IMR-90 (cell line): ENCODE measurements at regions not wholly inside any gene's neighbourhood (a gene's known extent, or its start where the extent isn't known, plus 50 kb on each side); places are given as distances from the start of the nearest gene placed in this dataset.

ENCODE experiments used
- ATAC-seq: fragments of 200-7000 bp; cut with Tn5 transposase; 2 replicates; pipeline ENCODE4 v1.9.1; 2020; ENCODE audit warnings: low read depth, mild to moderate bottlenecking, moderate library complexity
- BruUV-seq: library from RNA; stranded (reverse); fragments of 400-500 nt; replicated peaks from 2 replicates; lab custom pipeline; 2021; lab: Mats Ljungman, UMichigan
- CTCF ChIA-PET: fragments of 300-600 bp; formaldehyde crosslinking; extraction: SDS; loops from one replicate; lab custom pipeline; 2021; ENCODE audit warnings: antibody characterized with exemption; lab: Yijun Ruan, JAX
- POLR2A ChIA-PET: fragments of 300-600 bp; sonication (Branson Sonifier 250); formaldehyde crosslinking; loops from one replicate; lab custom pipeline; 2022; ENCODE audit warnings: antibody characterized with exemption; ENCODE audit not compliant: unreplicated experiment; lab: Charles Lee
- DNase-seq: peaks from one replicate; pipeline ENCODE4 v3.0.0; 2013
- H2AFZ ChIP-seq: replicated peaks from 2 replicates; pipeline ENCODE3; 2013; ENCODE audit warnings: low read length, mild to moderate bottlenecking; ENCODE audit not compliant: poor library complexity
- H2AK5ac ChIP-seq: 2 replicates; pipeline ENCODE4 v1.6.1; 2013; ENCODE audit warnings: low read depth, low read length, inconsistent platforms
- H2AK9ac ChIP-seq: replicated peaks from 2 replicates; pipeline ENCODE3; 2013; ENCODE audit warnings: mild to moderate bottlenecking, low read depth, low read length, moderate library complexity; ENCODE audit not compliant: poor library complexity
- H2BK120ac ChIP-seq: 2 replicates; pipeline ENCODE4 v1.6.1; 2013; ENCODE audit warnings: low read depth, low read length, inconsistent platforms
- H2BK15ac ChIP-seq: 3 replicates; pipeline ENCODE4 v1.6.1; 2013; ENCODE audit warnings: low read depth, low read length, inconsistent platforms
- H2BK20ac ChIP-seq: 2 replicates; pipeline ENCODE4 v1.6.1; 2013; ENCODE audit warnings: low read depth, mild to moderate bottlenecking, inconsistent platforms, low read length, moderate library complexity
- H2BK5ac ChIP-seq: 2 replicates; pipeline ENCODE4 v1.6.1; 2013; ENCODE audit warnings: mild to moderate bottlenecking, low read depth, low read length, inconsistent platforms; ENCODE audit not compliant: poor library complexity, severe bottlenecking
- H3K14ac ChIP-seq: replicated peaks from 2 replicates; pipeline ENCODE4 v1.6.1; 2013; ENCODE audit warnings: low read depth, low read length, inconsistent platforms
- H3K18ac ChIP-seq: 2 replicates; pipeline ENCODE4 v1.6.1; 2013; ENCODE audit warnings: low read depth, low read length, control low read depth
- H3K23ac ChIP-seq: 2 replicates; pipeline ENCODE4 v1.6.1; 2013; ENCODE audit warnings: low read depth, low read length, inconsistent platforms
- H3K27ac ChIP-seq: 2 replicates; pipeline ENCODE4 v1.5.1; 2013; ENCODE audit warnings: mild to moderate bottlenecking, control low read depth, low read length; ENCODE audit not compliant: insufficient read depth
- H3K27me3 ChIP-seq: 2 replicates; pipeline ENCODE4 v1.6.1; 2013; ENCODE audit warnings: low read length; ENCODE audit not compliant: control insufficient read depth, insufficient read depth
- H3K36me3 ChIP-seq: 2 replicates; pipeline ENCODE4 v1.6.1; 2013; ENCODE audit warnings: low read length, mixed read lengths; ENCODE audit not compliant: control insufficient read depth, insufficient read depth
- H3K4ac ChIP-seq: 2 replicates; pipeline ENCODE4 v1.6.1; 2013; ENCODE audit warnings: low read depth, low read length, inconsistent platforms
- H3K4me1 ChIP-seq: 2 replicates; pipeline ENCODE4 v1.6.1; 2013; ENCODE audit warnings: low read length, mixed read lengths; ENCODE audit not compliant: control insufficient read depth, insufficient read depth
- H3K4me2 ChIP-seq: 2 replicates; pipeline ENCODE4 v1.6.1; 2013; ENCODE audit warnings: low read depth, mild to moderate bottlenecking, control low read depth, low read length, moderate library complexity
- H3K4me3 ChIP-seq: 2 replicates; pipeline ENCODE4 v1.5.1; 2013; ENCODE audit warnings: low read depth, mild to moderate bottlenecking, control low read depth, low read length, moderate library complexity; ENCODE audit not compliant: insufficient read depth
- H3K56ac ChIP-seq: 2 replicates; pipeline ENCODE4 v1.6.1; 2013; ENCODE audit warnings: low read length, inconsistent platforms; ENCODE audit not compliant: insufficient read depth; ENCODE audit errors: extremely low read depth
- H3K79me1 ChIP-seq, 2 experiments: 2 replicates each; pipeline ENCODE4 v1.6.1; 2013; ENCODE audit warnings: low read length in 2 of 2, inconsistent platforms in 1 of 2, low read depth in 1 of 2
- H3K9ac ChIP-seq: 2 replicates; pipeline ENCODE4 v1.6.1; 2013; ENCODE audit warnings: low read depth, low read length, control low read depth
- H3K9me1 ChIP-seq: 2 replicates; pipeline ENCODE4 v1.6.1; 2013; ENCODE audit warnings: low read length, inconsistent platforms; ENCODE audit not compliant: insufficient read depth
- H3K9me3 ChIP-seq: 2 replicates; pipeline ENCODE4 v1.6.1; 2013; ENCODE audit warnings: low read length; ENCODE audit not compliant: control insufficient read depth, insufficient read depth
- H4K20me1 ChIP-seq: 2 replicates; pipeline ENCODE4 v1.6.1; 2013; ENCODE audit warnings: low read length, inconsistent platforms; ENCODE audit not compliant: insufficient read depth
- H4K5ac ChIP-seq: 2 replicates; pipeline ENCODE4 v1.6.1; 2013; ENCODE audit warnings: mild to moderate bottlenecking, low read depth, low read length, control low read depth
- H4K8ac ChIP-seq, 2 experiments: 2 replicates each; pipeline ENCODE4 v1.6.1; 2013; ENCODE audit warnings: low read depth in 2 of 2, low read length in 2 of 2, control low read depth in 1 of 2, inconsistent platforms in 1 of 2
- H4K91ac ChIP-seq: 2 replicates; pipeline ENCODE4 v1.6.1; 2013; ENCODE audit warnings: low read depth, low read length, inconsistent platforms; ENCODE audit not compliant: insufficient read depth
- BHLHE40 ChIP-seq: fragments of 150-350 bp; IDR thresholded peaks from 2 replicates; pipeline ENCODE4 v1.6.1; 2016; ENCODE audit warnings: mild to moderate bottlenecking, low read depth, low read length
- CEBPB ChIP-seq: IDR thresholded peaks from 2 replicates; pipeline ENCODE4 v1.6.1; 2012; ENCODE audit warnings: low read depth, low read length, improper control_type of control experiment
- CHD1 ChIP-seq: IDR thresholded peaks from 2 replicates; pipeline ENCODE4 v1.6.1; 2012; ENCODE audit warnings: low read depth, low read length, improper control_type of control experiment
- CTCF ChIP-seq: conservative IDR thresholded peaks from 2 replicates; pipeline ENCODE4 v1.5.1; 2012; ENCODE audit warnings: mild to moderate bottlenecking, low read depth, low read length, improper control_type of control experiment
- ELK1 ChIP-seq: fragments of 150-350 bp; IDR thresholded peaks from 2 replicates; pipeline ENCODE4 v1.6.1; 2016; ENCODE audit warnings: low read depth, mild to moderate bottlenecking, low read length, moderate library complexity, borderline replicate concordance
- FOS ChIP-seq: fragments of 150-350 bp; IDR thresholded peaks from 2 replicates; pipeline ENCODE4 v1.6.1; 2016; ENCODE audit warnings: low read depth, low read length
- MAFK ChIP-seq: IDR thresholded peaks from 2 replicates; pipeline ENCODE4 v1.6.1; 2012; ENCODE audit warnings: low read depth, low read length, improper control_type of control experiment
- MAZ ChIP-seq: IDR thresholded peaks from 2 replicates; pipeline ENCODE4 v1.6.1; 2012; ENCODE audit warnings: low read depth, mild to moderate bottlenecking, low read length, improper control_type of control experiment, moderate library complexity, borderline replicate concordance
- MXI1 ChIP-seq: IDR thresholded peaks from 2 replicates; pipeline ENCODE4 v1.6.1; 2012; ENCODE audit warnings: low read depth, mild to moderate bottlenecking, low read length, moderate library complexity, borderline replicate concordance
- NFE2L2 ChIP-seq: fragments of 150-350 bp; IDR thresholded peaks from 2 replicates; pipeline ENCODE4 v1.6.1; 2016; ENCODE audit warnings: low read depth, mild to moderate bottlenecking, low read length
- POLR2A ChIP-seq: IDR thresholded peaks from 2 replicates; pipeline ENCODE4 v1.6.1; 2012; ENCODE audit warnings: mild to moderate bottlenecking, low read depth, low read length
- RAD21 ChIP-seq: IDR thresholded peaks from 2 replicates; pipeline ENCODE4 v1.6.1; 2012; ENCODE audit warnings: low read length, improper control_type of control experiment
- RCOR1 ChIP-seq: IDR thresholded peaks from 2 replicates; pipeline ENCODE4 v1.6.1; 2012; ENCODE audit warnings: mild to moderate bottlenecking, low read length, improper control_type of control experiment; ENCODE audit not compliant: insufficient replicate concordance
- RFX5 ChIP-seq: IDR thresholded peaks from 2 replicates; pipeline ENCODE4 v1.8.0; 2012; ENCODE audit warnings: low read depth, mild to moderate bottlenecking, low read length, moderate library complexity
- SMC3 ChIP-seq: fragments of 150-350 bp; IDR thresholded peaks from 2 replicates; pipeline ENCODE4 v1.6.1; 2016; ENCODE audit warnings: low read depth, mild to moderate bottlenecking, antibody characterized with exemption, low read length, moderate library complexity
- USF2 ChIP-seq: fragments of 150-350 bp; IDR thresholded peaks from 2 replicates; pipeline ENCODE4 v1.6.1; 2017; ENCODE audit warnings: mild to moderate bottlenecking, antibody characterized with exemption, low read length, low read depth
- WGBS, 2 experiments: methylation state at CpG; one replicate each; pipeline versions ENCODE4 v1.1.5 to v1.1.7; 2013; ENCODE audit warnings: missing lambda C conversion rate in 2 of 2; ENCODE audit not compliant: insufficient read length in 1 of 2; ENCODE audit errors: extremely low coverage in 2 of 2; 5-methylcytosine and 5-hydroxymethylcytosine counted together
- dilution Hi-C: fragments of 300-500 bp; cut with HindIII; formaldehyde crosslinking; loops from one replicate; pipeline ENCODE4 v1.14.3; 2018; ENCODE audit warnings: low sequenced_read_pairs; ENCODE audit not compliant: unreplicated experiment
- in situ Hi-C: fragments of 300-500 bp; cut with MboI; formaldehyde crosslinking; loops from 3 replicates; pipeline ENCODE4 v1.14.3; 2019; ENCODE audit warnings: low sequenced_read_pairs, inconsistent platforms, mixed read lengths
- intact Hi-C: fragments of 100-400 bp; cut with micrococcal nuclease; formaldehyde crosslinking; loops from 2 replicates; pipeline ENCODE4 v1.10.0; 2022

GRCh38 chr4:98199247-98199646 is 56.0 kb upstream of the STPG2 start:
- H3K14ac ChIP-seq, result no peak overlapping the region
- no peaks in the 10 kb centered on the region for H4K20me1 ChIP-seq
- no peak overlapping the region for H3K23ac ChIP-seq
- H2BK15ac ChIP-seq, result no peak overlapping the region
- no peaks in the 10 kb centered on the region for H3K36me3 ChIP-seq
- H2BK20ac ChIP-seq, result no peak overlapping the region
- TF ChIP-seq POLR2A, result no peak
- TF ChIP-seq USF2, result no peak
- TF ChIP-seq RAD21, result no peak
- TF ChIP-seq CTCF, result no peak
- no peak for TF ChIP-seq SMC3
- no peak for TF ChIP-seq FOS
- TF ChIP-seq MAZ, result no peak
- TF ChIP-seq CHD1, result no peak
- no peak for TF ChIP-seq MAFK
- no peak for TF ChIP-seq MXI1
- no peak for TF ChIP-seq RCOR1
- no peak for TF ChIP-seq NFE2L2
- no peak for TF ChIP-seq BHLHE40
- TF ChIP-seq ELK1, result no peak
- TF ChIP-seq RFX5, result no peak
- TF ChIP-seq CEBPB, result no peak
- no peak overlapping the region for H3K27ac ChIP-seq
- no peak overlapping the region for H2AK5ac ChIP-seq
- H3K4me2 ChIP-seq, result no peak overlapping the region
- no peak overlapping the region for H2AFZ ChIP-seq
- no peak overlapping the region for H2AK9ac ChIP-seq
- 78% methylated on average over 2 of the region's 4 CpGs; no CpG with 5 or more reads in 1 of the 2 experiments for WGBS, 2 experiments
- no peak overlapping the region for H3K9ac ChIP-seq
- no peak overlapping the region for H4K5ac ChIP-seq
- no peak overlapping the region for H3K18ac ChIP-seq
- dilution Hi-C loops (no loop called here), in situ Hi-C loops (no loop called here), intact Hi-C loops (no loop called here)
- no peak for DNase-seq
- no peak overlapping the region for H3K4me3 ChIP-seq
- H3K9me1 ChIP-seq, result no peaks in the 10 kb centered on the region
- no peak overlapping the region for H2BK120ac ChIP-seq
- H3K9me3 ChIP-seq, result peaks cover 4% of the 10 kb centered on the region; the same call in 1 of the 2 replicates
- POLR2A ChIA-PET, result no interaction called here
- no peaks in the 10 kb centered on the region for H3K4me1 ChIP-seq
- no peak for ATAC-seq
- H4K8ac ChIP-seq, result no peak overlapping the region
- no peaks in the 10 kb centered on the region; the same call in 1 of the 2 replicates for H3K27me3 ChIP-seq
- no peaks in the 10 kb centered on the region for H3K79me1 ChIP-seq
- no peak overlapping the region for H3K56ac ChIP-seq
- CTCF ChIA-PET, result no interaction called here
- no peak overlapping the region for H2BK5ac ChIP-seq
- no peak overlapping the region for H3K4ac ChIP-seq
- BruUV-seq, result no TSS peak
- no peak overlapping the region for H4K91ac ChIP-seq
